Loucy (cell line): ENCODE measurements at regions not wholly inside any gene's neighbourhood (a gene's known extent, or its start where the extent isn't known, plus 50 kb on each side); places are given as distances from the start of the nearest gene placed in this dataset.

Experiments
- EZH2phosphoT487 ChIP-seq: fragments of 200-600 bp; IDR thresholded peaks from 2 replicates; pipeline ENCODE4 v1.6.1; 2018; ENCODE audit warnings: antibody characterized with exemption, mild to moderate bottlenecking, moderate library complexity, borderline replicate concordance
- TF ChIP-seq, protein P1 (sequence below): fragments of 200-600 bp; sonication (generic); conservative IDR thresholded peaks from 2 replicates; pipeline ENCODE4 v1.5.1; 2014; ENCODE audit warnings: mild to moderate bottlenecking, antibody characterized with exemption, low read length

DNA sequence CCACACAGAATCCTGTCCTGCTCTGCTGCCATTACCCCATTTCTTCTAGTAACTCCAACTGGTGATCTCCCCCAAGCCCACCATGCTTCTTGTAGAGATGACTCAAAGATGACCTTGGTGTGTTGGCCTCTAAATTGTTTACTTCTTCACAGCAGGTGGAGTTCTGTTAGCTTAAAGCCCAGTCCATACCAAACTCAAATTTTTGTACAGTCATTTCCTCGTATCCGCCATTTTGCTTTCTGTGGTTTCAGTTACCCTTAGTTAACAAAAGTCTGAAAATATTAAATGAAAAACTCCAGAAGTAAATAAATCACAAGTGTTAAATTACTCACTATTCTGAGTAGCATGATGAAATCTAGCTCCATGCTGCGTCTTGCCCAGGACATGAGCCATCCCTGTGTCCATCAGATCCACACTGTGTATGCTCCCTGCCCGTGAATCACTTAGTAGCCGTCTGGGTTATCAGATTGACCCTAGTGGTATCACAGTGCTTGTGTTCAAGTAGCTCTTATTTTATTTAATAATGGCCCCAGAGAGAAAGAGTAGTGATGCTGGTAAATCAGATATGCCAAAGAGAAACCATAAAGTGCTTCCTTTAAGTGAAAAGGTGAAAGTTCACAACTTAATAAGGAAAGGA is 133.3 kb upstream of the NOL4 start:
- TF ChIP-seq, protein P1, sequence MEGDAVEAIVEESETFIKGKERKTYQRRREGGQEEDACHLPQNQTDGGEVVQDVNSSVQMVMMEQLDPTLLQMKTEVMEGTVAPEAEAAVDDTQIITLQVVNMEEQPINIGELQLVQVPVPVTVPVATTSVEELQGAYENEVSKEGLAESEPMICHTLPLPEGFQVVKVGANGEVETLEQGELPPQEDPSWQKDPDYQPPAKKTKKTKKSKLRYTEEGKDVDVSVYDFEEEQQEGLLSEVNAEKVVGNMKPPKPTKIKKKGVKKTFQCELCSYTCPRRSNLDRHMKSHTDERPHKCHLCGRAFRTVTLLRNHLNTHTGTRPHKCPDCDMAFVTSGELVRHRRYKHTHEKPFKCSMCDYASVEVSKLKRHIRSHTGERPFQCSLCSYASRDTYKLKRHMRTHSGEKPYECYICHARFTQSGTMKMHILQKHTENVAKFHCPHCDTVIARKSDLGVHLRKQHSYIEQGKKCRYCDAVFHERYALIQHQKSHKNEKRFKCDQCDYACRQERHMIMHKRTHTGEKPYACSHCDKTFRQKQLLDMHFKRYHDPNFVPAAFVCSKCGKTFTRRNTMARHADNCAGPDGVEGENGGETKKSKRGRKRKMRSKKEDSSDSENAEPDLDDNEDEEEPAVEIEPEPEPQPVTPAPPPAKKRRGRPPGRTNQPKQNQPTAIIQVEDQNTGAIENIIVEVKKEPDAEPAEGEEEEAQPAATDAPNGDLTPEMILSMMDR: no peak
- TF ChIP-seq EZH2phosphoT487: no peak
